GM18519 (cell line): ENCODE measurements at regions not wholly inside any gene's neighbourhood (a gene's known extent, or its start where the extent isn't known, plus 50 kb on each side); places are given as distances from the start of the nearest gene placed in this dataset.
"Not testable (repeated sequence)": the region's sequence is repeated elsewhere in the genome, so short reads cannot be mapped to it uniquely, and the experiment has no call there.

Experiments used
- ATAC-seq: cut with Tn5 transposase; IDR thresholded peaks from one replicate; pipeline ENCODE4 v1.9.1; 2021; ENCODE audit warnings: mild to moderate bottlenecking, moderate library complexity; ENCODE audit not compliant: unreplicated experiment, low FRiP score

- ATAC-seq = not testable (repeated sequence)
Measured at GRCh38 chr10:76815505-76815904, 822.1 kb downstream of the KCNMA1 start.

- no peak for ATAC-seq
Measured at GRCh38 chr10:76811430-76811829, 826.2 kb downstream of the KCNMA1 start.

- ATAC-seq = no peak
Measured at GRCh38 chr10:76788452-76788811, 849.2 kb downstream of the KCNMA1 start.

GRCh38 chr10:76787746-76788451 lies 849.7 kb downstream of the KCNMA1 start:
- no peak for ATAC-seq

GRCh38 chr10:76786504-76787072 lies 851.0 kb downstream of the KCNMA1 start:
- ATAC-seq = no peak

- no peak for ATAC-seq
Measured at GRCh38 chr10:76784076-76784475, 853.5 kb downstream of the KCNMA1 start.

GRCh38 chr10:76779796-76780301 lies 857.8 kb downstream of the KCNMA1 start:
- no peak for ATAC-seq

- ATAC-seq = no peak
Measured at GRCh38 chr10:76778914-76779795, 858.5 kb downstream of the KCNMA1 start.

- no peak for ATAC-seq
Measured at GRCh38 chr10:76774987-76775603, 862.5 kb downstream of the KCNMA1 start.

- no peak for ATAC-seq
Measured at GRCh38 chr10:76769582-76769981, 868.0 kb downstream of the KCNMA1 start.

- no peak for ATAC-seq
Measured at GRCh38 chr10:76769161-76769560, 868.4 kb downstream of the KCNMA1 start.

GRCh38 chr10:76766682-76767081 lies 870.9 kb downstream of the KCNMA1 start:
- no peak for ATAC-seq

- ATAC-seq = not testable (repeated sequence)
Measured at GRCh38 chr10:76764921-76765320, 872.7 kb downstream of the KCNMA1 start.

- no peak for ATAC-seq
Measured at GRCh38 chr10:76764177-76764576, 873.4 kb downstream of the KCNMA1 start.

GRCh38 chr10:76763376-76763775 lies 874.2 kb downstream of the KCNMA1 start:
- no peak for ATAC-seq

- no peak for ATAC-seq
Measured at GRCh38 chr10:76759681-76760080, 877.9 kb downstream of the KCNMA1 start.

- no peak for ATAC-seq
Measured at GRCh38 chr10:76743169-76743568, 894.4 kb downstream of the KCNMA1 start.

- no peak for ATAC-seq
Measured at GRCh38 chr10:76740514-76740913, 897.1 kb downstream of the KCNMA1 start.

GRCh38 chr10:76738991-76739390 lies 898.6 kb downstream of the KCNMA1 start:
- ATAC-seq = no peak

- ATAC-seq = no peak
Measured at GRCh38 chr10:76736815-76737618, 900.6 kb downstream of the KCNMA1 start.
